ENCODE measurements at regions not wholly inside any gene's neighbourhood (a gene's known extent, or its start where the extent isn't known, plus 50 kb on each side); places are given as distances from the start of the nearest gene placed in this dataset.
"Not testable (repeated sequence)": the region's sequence is repeated elsewhere in the genome, so short reads cannot be mapped to it uniquely, and the experiment has no call there.

DNA sequence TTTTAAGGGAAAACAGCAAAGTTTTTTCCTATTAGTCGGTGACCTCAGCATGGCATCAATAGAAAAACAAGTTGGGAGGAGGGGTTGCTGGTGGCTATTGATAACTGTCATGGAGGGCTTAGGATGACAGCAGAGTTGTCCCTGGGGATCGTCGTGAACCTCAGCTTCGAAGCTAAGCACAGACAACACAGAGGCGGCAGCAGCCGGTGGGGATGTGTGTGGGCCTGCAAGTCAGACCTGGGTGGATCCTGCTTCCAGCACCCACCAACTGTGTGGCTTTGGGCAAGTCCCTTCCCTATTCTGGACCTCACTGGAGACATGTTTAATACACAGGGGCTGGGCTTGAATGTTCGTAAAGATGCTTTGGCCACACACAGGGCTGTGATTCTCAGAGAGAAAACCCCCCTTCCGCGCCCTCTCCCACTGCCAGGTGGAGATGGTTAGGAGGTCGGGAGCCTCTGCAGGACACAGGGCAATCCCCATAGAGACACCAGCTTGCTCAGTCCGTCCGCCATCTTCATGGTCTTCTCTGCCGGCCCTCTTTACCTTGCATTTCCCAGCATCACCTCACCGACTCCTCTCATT, 83.1 kb upstream of the TOX2 start:
- H3K36me3 Mint-ChIP-seq = peaks cover 0 to 5% (median 0%) of the 10 kb centered on the region in 3 donors
- H3K9me3 Mint-ChIP-seq = no peaks in the 10 kb centered on the region
- no peak for DNase-seq
- no peaks in the 10 kb centered on the region for H3K4me1 Mint-ChIP-seq
- no peak overlapping the region for H3K4me3 Mint-ChIP-seq
- peaks cover 9 to 16% (median 13%) of the 10 kb centered on the region in 3 donors for H3K27me3 Mint-ChIP-seq (ENCODE audit: low read depth in 3 of 3)
- H3K27ac Mint-ChIP-seq = no peak overlapping the region

DNA sequence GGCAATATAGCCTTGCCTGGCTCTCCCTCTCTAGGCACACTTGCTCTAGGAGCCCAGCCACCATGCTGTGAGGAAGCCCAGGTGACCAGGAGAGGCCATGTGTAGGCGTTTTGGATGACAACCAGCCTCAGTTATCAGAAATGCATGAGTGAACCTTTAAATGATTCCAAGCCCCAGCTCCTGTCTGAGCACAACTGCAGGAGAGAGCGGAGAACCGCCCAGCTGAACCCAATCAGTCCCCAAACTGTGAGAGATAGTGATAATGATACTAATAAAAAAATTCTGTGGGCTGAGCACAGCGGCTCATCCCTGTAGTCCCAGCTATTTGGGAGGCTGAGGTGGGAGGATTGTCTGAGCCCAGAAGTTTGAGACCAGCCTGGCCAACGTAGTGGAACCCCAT, 83.8 kb upstream of the TOX2 start:
- no peaks in the 10 kb centered on the region for H3K4me1 Mint-ChIP-seq
- peaks cover 0 to 5% (median 0%) of the 10 kb centered on the region in 3 donors for H3K36me3 Mint-ChIP-seq
- no peak for DNase-seq
- H3K9me3 Mint-ChIP-seq = no peaks in the 10 kb centered on the region
- H3K27me3 Mint-ChIP-seq (ENCODE audit: low read depth in 3 of 3) = peaks cover 9 to 13% (median 12%) of the 10 kb centered on the region in 3 donors
- no peak overlapping the region for H3K4me3 Mint-ChIP-seq
- no peak overlapping the region for H3K27ac Mint-ChIP-seq

DNA sequence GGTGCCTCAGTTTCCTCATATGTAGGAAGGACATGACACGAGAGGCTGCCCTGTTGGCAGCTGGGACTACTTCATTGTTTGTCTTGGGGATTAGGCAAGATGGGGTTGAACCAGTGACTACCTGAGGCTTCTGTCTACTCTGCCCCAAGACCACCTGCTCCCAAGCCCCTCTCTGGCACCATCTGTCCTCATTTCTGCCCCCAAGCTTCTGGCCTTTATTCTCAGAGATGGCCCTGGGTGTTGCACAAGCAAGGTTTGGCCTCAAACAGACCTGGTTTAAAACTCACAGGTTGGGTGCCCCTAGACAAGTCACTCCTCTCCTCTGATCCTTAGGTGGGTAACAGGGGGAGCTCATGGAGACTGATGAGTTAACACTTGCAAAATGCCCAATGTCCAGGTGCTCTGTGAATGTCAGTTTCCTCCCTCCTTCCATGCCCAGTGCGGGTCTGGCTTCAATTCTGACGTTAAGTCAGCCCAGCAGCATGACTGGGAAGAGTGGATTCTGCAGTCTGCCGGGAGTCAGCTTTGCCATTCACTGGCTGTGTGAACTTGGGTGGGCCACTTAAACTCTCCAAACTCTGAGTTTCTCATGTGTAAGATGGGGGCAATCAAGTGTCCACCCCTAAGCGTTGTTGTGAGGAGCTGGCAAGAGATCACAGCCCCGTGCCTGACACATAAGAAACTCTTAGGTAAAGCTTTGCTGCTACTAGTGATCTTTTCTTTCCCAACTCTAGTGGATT, 84.5 kb upstream of the TOX2 start:
- DNase-seq = no peak
- Mint-ChIP-seq H3K27ac (no peak overlapping the region), H3K27me3 (ENCODE audit: low read depth in 3 of 3) (peaks cover 9 to 18% (median 13%) of the 10 kb centered on the region in 3 donors), H3K9me3 (no peaks in the 10 kb centered on the region), H3K4me3 (no peak overlapping the region), H3K36me3 (peaks cover 0 to 5% (median 0%) of the 10 kb centered on the region in 3 donors), H3K4me1 (no peaks in the 10 kb centered on the region)

DNA sequence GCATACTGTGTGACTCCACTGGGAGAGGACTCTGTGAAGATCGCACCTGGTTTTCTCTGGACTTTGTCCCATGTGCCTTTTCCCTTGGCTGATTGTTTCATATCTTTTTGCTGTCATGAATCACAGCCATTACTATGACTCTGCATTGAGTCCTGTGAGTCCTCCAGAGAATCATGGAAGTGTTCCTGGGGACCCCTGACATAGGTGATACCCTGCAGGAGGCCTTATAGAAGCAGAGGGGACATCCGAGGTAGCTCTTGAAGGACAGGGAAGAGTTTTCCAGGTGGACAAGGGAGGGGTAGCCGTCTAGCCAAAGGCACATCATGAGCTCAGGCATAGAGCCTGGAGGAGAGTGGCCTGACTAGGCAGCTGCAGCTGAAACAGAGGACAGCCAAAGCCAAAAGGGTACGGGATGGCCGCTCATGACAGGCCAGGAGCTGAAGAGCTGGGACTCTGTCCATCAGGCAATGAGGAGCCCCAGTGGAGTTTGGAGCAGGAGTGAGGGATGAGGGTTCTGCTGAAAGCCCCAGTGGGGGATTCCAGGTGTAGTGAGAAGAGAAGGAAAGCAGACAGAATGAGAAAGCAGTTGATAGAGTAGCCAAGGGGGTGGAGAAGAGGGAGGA, 86.6 kb upstream of the TOX2 start:
- no peaks in the 10 kb centered on the region for H3K9me3 Mint-ChIP-seq
- peaks cover 6 to 20% (median 7%) of the 10 kb centered on the region in 3 donors for H3K27me3 Mint-ChIP-seq (ENCODE audit: low read depth in 3 of 3)
- DNase-seq = no peak
- H3K36me3 Mint-ChIP-seq = no peaks in the 10 kb centered on the region
- no peak overlapping the region for H3K27ac Mint-ChIP-seq
- H3K4me3 Mint-ChIP-seq = no peak overlapping the region
- no peaks in the 10 kb centered on the region for H3K4me1 Mint-ChIP-seq

DNA sequence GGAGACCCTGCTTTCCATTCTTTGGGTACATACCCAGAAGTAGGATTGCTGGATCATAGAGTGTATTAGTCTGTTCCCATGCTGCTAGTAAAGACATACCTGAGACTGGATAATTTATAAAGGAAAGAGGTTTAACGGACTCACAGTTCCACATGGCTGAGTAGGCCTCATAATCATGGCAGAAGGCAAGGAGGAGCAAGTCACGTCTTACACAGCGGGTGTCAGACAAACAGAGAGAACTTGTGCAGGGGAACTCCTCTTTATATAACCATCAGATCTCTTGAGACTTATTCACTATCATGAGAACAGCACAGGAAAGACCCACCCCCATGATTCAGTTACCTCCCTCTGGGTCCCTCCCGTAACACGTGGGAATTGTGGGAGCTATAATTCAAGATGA, 87.7 kb upstream of the TOX2 start:
- H3K27me3 Mint-ChIP-seq (ENCODE audit: low read depth in 3 of 3) = peaks cover 4 to 20% (median 7%) of the 10 kb centered on the region in 3 donors
- H3K4me3 Mint-ChIP-seq, H3K4me1 Mint-ChIP-seq, DNase-seq, H3K36me3 Mint-ChIP-seq, H3K9me3 Mint-ChIP-seq, H3K27ac Mint-ChIP-seq: not testable (repeated sequence)

DNA sequence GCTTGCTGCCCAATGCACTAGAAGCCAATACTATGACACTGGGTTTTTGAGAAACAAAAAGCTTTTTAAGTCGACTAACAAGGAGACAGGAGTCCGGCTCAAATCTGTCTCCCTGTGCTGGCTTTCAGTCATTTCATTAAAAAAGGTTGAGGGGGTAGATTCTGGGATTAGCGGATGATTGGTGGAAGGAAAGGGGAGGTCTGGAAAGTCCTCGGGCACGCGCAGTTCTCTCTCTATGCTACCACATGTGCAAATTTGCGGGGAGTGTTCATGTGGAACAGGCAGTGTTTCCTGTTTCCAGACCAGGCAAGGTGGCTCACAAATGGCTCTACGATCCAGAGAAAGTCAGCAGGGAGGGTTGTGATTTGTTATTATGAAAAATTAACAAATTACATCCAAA, 89.1 kb upstream of the TOX2 start:
- no peaks in the 10 kb centered on the region for H3K36me3 Mint-ChIP-seq
- no peak for DNase-seq
- no peak overlapping the region for H3K27ac Mint-ChIP-seq
- H3K27me3 Mint-ChIP-seq (ENCODE audit: low read depth in 3 of 3) = peaks cover 4 to 18% (median 8%) of the 10 kb centered on the region in 3 donors
- H3K4me1 Mint-ChIP-seq = no peaks in the 10 kb centered on the region
- H3K9me3 Mint-ChIP-seq = peaks cover 0 to 2% (median 0%) of the 10 kb centered on the region in 6 donors
- H3K4me3 Mint-ChIP-seq = no peak overlapping the region

DNA sequence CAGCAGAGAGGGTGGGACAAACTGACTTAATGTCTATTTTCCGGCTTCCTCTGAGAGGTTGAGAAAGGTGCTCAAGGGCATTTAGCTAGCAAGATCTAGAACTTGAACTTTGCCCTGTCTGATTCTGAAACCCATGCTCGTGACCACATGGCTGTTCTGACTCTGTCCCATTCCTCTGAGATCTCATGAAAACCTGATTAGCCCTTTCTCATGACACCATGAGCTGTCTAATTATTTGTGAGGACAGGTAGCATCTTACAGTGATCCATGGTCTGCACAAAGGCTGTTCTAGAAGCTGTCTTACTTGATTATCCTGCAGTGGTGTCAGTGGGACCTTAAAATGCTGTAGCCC, 89.6 kb upstream of the TOX2 start:
- DNase-seq = no peak
- no peak overlapping the region for H3K27ac Mint-ChIP-seq
- peaks cover 0 to 2% (median 0%) of the 10 kb centered on the region in 6 donors for H3K9me3 Mint-ChIP-seq
- no peaks in the 10 kb centered on the region for H3K36me3 Mint-ChIP-seq
- H3K27me3 Mint-ChIP-seq (ENCODE audit: low read depth in 3 of 3) = peaks cover 4 to 18% (median 7%) of the 10 kb centered on the region in 3 donors
- H3K4me3 Mint-ChIP-seq = no peak overlapping the region
- no peaks in the 10 kb centered on the region for H3K4me1 Mint-ChIP-seq

DNA sequence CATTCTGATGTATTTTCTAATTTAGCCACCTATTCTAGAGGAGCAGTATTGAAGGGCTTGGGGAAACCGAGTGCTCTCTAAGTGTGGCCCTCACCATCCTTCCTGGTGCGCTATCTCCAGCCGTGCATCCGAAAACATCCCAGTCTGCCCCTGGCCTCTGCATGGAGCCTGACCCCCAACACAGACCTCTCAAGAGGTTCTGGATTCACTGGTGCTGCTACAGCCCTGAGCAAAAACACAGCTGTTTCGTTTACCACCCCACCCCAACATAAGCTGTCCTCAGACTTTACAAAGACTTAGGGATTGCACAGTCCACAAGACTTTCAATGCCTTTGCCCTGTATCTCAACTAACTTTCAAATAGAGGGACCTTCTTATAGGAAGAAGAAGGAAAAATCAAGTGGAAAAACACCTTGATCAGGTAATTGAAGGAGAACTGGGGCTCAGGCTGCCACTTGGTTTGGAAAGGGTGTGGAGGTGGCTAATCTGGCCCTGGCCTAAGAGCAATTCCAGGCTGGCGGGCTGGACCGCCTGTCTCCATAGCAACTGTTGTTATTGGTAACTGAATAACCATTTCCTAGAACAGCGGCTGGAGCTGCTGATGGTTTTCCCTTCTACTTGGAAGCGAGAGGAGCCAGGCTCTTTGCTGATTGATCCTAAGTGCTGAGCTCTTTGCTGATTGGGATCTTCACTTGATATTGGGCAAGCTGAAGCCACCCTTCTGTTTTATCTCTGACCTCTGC, 90.2 kb upstream of the TOX2 start:
- Mint-ChIP-seq H3K36me3 (no peaks in the 10 kb centered on the region), H3K27ac (no peak overlapping the region), H3K27me3 (ENCODE audit: low read depth in 3 of 3) (peaks cover 4 to 18% (median 8%) of the 10 kb centered on the region in 3 donors), H3K4me1 (no peaks in the 10 kb centered on the region), H3K9me3 (peaks cover 0 to 2% (median 0%) of the 10 kb centered on the region in 6 donors), H3K4me3 (no peak overlapping the region)
- DNase-seq = no peak

DNA sequence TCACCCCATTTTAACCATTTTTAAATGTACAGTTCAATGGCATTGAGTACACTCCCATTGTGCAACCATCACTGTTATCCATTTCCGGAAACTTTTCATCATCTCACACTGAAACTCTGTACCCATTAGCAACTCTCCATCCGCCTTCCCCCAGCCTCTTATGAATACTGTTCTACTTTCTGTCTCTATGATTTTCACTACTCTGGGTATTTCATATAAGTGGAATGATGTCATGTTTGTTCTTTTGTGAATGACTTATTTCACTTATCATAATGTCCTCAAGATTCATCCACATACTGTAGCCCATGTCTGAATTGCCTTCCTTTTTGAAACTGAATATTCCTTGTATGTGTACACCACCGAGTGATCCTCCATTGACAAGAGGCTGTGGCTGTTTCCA, 92.9 kb upstream of the TOX2 start:
- Mint-ChIP-seq H3K4me3 (no peak overlapping the region), H3K27ac (no peak overlapping the region), H3K27me3 (ENCODE audit: low read depth in 3 of 3) (peaks cover 1 to 16% (median 5%) of the 10 kb centered on the region in 3 donors), H3K4me1 (no peaks in the 10 kb centered on the region), H3K9me3 (peaks cover 0 to 2% (median 0%) of the 10 kb centered on the region in 6 donors), H3K36me3 (no peaks in the 10 kb centered on the region)
- no peak for DNase-seq

DNA sequence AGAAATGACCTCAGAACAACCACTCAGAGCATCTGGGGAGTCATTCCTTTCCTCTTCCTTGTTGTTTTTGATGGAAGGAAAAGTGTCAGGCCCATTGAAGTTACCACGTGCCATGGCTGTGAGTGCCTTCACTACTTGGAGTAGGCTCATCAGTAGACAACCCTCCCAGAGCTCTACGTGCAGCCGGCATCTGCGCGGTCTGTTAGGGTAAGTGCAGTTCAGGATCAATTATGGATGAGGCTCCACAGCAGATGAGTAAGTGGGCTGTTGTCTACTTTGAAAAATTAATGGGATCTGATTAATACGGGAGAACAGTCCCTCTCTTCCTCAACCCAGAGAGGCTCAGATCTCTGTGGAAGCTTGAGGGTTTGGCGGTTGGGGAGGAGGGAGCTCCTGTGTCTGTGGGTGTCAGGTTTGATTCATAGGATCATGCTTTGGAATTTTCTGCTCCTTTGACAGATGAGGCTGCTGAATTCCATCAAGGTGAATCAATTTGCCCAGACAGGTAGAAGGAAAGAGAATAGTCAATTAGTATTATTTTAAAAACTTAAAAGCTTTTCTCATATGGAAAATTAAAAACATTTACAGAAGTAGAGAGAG, 93.8 kb upstream of the TOX2 start:
- Mint-ChIP-seq H3K27me3 (ENCODE audit: low read depth in 3 of 3) (peaks cover 1 to 16% (median 5%) of the 10 kb centered on the region in 3 donors), H3K9me3 (peaks cover 0 to 2% (median 0%) of the 10 kb centered on the region in 6 donors), H3K4me1 (no peaks in the 10 kb centered on the region), H3K4me3 (no peak overlapping the region), H3K27ac (no peak overlapping the region), H3K36me3 (no peaks in the 10 kb centered on the region)
- DNase-seq = no peak

DNA sequence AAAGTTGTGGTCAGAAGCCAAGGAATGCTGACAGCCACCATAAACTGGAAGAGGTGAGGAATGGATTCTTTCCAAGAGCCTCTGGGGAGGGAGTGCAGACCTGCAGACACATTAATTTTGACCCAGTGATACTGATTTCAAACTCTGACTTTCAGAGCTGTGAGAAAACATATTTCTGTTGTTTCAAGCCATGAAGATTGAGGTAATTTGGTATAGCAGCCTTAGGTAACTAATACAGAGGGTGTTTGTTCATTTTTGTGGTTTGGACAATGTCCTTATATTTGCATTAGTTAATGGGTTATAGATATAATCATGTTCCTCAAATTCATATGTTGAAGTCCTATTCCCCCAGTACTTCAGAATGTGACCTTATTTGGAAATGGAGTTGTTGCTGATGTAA, 85.4 kb upstream of the GTSF1L start:
- Mint-ChIP-seq H3K27ac (no peak overlapping the region), H3K27me3 (ENCODE audit: low read depth in 3 of 3) (peaks cover 0 to 6% (median 5%) of the 10 kb centered on the region in 3 donors), H3K4me3 (no peak overlapping the region), H3K4me1 (no peaks in the 10 kb centered on the region), H3K36me3 (peaks cover 6 to 9% (median 6%) of the 10 kb centered on the region in 3 donors), H3K9me3 (peaks cover 10 to 33% (median 28%) of the 10 kb centered on the region in 6 donors)
- DNase-seq = no peak

DNA sequence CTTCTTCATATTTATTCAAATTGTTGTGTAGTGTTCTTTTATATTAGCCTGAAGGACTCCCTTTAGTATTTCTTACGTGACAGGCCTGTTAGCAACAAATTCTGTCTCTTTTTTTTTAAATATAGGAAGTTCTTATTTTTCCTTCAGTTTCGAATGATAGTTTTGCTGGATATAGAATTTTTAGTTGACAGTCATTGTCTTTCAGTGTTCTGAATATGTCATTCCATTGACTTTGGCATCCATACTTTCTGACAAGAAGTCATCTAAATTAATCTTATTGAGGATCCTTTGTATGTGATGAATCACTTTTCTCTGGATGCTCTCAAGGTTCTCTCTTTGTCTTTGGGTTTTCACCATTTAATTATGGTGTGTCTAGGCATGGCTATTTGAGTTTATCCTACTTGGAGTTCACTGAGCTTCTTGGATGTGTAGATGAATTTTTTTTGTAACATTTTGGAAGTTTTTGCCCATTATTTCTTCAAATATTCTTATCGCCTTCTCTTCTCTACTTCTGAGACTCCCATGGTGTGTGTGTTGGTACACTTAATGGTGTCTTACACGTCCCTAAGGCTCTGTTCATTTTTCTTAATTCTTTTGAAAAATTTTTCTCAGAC, 82.5 kb upstream of the GTSF1L start:
- H3K36me3 Mint-ChIP-seq = peaks cover 6 to 10% (median 9%) of the 10 kb centered on the region in 3 donors
- H3K4me1 Mint-ChIP-seq = no peaks in the 10 kb centered on the region
- H3K9me3 Mint-ChIP-seq = peaks cover 13 to 42% (median 30%) of the 10 kb centered on the region in 6 donors
- H3K27me3 Mint-ChIP-seq (ENCODE audit: low read depth in 3 of 3) = peaks cover 3 to 10% (median 6%) of the 10 kb centered on the region in 3 donors
- H3K4me3 Mint-ChIP-seq = no peak overlapping the region
- no peak for DNase-seq
- H3K27ac Mint-ChIP-seq = no peak overlapping the region

DNA sequence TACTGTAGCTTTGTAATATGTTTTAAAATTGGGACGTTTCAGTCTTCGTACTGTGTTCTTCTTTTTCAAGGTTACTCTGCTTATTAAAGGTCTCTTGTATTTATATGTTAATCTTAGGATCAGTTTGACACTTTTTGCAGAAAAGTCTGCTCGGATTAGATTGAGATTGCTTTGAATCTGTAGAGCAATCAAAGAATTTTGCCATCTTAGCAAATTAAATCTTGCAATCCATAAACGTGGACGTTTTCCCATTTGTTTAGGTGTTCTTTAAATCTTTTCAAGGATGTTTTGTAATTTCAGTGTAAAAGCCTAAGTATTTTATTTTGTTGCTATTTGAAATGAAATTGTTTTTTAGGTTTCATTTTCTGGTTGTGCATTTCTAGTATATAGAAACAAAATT, 78.0 kb upstream of the GTSF1L start:
- Mint-ChIP-seq H3K27ac (no peak overlapping the region), H3K27me3 (ENCODE audit: low read depth in 3 of 3) (peaks cover 5 to 10% (median 10%) of the 10 kb centered on the region in 3 donors), H3K4me3 (no peak overlapping the region), H3K4me1 (peaks cover 0 to 3% of the 10 kb centered on the region in 2 donors), H3K9me3 (peaks cover 11 to 29% (median 14%) of the 10 kb centered on the region in 6 donors), H3K36me3 (peaks cover 0 to 10% (median 6%) of the 10 kb centered on the region in 3 donors)
- no peak for DNase-seq
